Loucy (cell line): ENCODE measurements at regions not wholly inside any gene's neighbourhood (a gene's known extent, or its start where the extent isn't known, plus 50 kb on each side); places are given as distances from the start of the nearest gene placed in this dataset.

Experiments used
- EZH2phosphoT487 ChIP-seq: fragments of 200-600 bp; IDR thresholded peaks from 2 replicates; pipeline ENCODE4 v1.6.1; 2018; ENCODE audit warnings: antibody characterized with exemption, mild to moderate bottlenecking, moderate library complexity, borderline replicate concordance
- TF ChIP-seq, protein P1 (sequence below): fragments of 200-600 bp; sonication (generic); conservative IDR thresholded peaks from 2 replicates; pipeline ENCODE4 v1.5.1; 2014; ENCODE audit warnings: mild to moderate bottlenecking, antibody characterized with exemption, low read length

DNA sequence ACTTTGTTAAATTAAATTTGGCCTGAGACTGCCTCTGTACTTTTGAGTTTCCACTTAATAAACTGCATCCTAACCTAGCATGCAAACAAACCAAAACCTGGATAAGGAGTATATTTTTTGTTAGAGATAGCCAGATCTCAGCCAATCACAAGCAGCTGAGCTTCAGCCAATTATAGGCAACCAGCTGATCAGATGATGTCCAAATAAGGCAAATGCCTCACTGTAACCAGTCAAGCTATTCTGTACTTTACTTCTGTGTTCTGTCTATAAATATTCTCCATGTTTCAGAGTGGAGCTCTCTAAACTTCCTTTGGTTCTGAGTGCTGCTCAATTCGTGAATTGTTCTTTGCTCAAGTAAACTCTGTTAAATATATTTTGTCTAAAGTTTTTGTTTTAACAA, 194.6 kb upstream of the RGS17 start:
- TF ChIP-seq, protein P1, sequence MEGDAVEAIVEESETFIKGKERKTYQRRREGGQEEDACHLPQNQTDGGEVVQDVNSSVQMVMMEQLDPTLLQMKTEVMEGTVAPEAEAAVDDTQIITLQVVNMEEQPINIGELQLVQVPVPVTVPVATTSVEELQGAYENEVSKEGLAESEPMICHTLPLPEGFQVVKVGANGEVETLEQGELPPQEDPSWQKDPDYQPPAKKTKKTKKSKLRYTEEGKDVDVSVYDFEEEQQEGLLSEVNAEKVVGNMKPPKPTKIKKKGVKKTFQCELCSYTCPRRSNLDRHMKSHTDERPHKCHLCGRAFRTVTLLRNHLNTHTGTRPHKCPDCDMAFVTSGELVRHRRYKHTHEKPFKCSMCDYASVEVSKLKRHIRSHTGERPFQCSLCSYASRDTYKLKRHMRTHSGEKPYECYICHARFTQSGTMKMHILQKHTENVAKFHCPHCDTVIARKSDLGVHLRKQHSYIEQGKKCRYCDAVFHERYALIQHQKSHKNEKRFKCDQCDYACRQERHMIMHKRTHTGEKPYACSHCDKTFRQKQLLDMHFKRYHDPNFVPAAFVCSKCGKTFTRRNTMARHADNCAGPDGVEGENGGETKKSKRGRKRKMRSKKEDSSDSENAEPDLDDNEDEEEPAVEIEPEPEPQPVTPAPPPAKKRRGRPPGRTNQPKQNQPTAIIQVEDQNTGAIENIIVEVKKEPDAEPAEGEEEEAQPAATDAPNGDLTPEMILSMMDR = no peak
- no peak for TF ChIP-seq EZH2phosphoT487
